H9 (cell line): ENCODE measurements at regions not wholly inside any gene's neighbourhood (a gene's known extent, or its start where the extent isn't known, plus 50 kb on each side); places are given as distances from the start of the nearest gene placed in this dataset.

Experiments used
- DNase-seq: peaks from one replicate; pipeline ENCODE4 v3.0.0-alpha.2; 2017
- H2AFZ ChIP-seq: one replicate; pipeline ENCODE4 v1.6.1; 2013; ENCODE audit warnings: mild to moderate bottlenecking, low read length, control low read depth, moderate library complexity
- H2AK5ac ChIP-seq: 2 replicates; pipeline ENCODE4 v1.6.1; 2013; ENCODE audit warnings: low read length, control low read depth, mixed read lengths; ENCODE audit not compliant: insufficient read length
- H2BK120ac ChIP-seq: one replicate; pipeline ENCODE4 v1.6.1; 2013; ENCODE audit warnings: low read depth, mild to moderate bottlenecking, low read length, control low read depth, inconsistent platforms; ENCODE audit not compliant: poor library complexity, severe bottlenecking
- H2BK12ac ChIP-seq: 2 replicates; pipeline ENCODE4 v1.6.1; 2013; ENCODE audit warnings: low read length, control low read depth, mixed read lengths, low read depth; ENCODE audit not compliant: insufficient read length
- H2BK15ac ChIP-seq: 2 replicates; pipeline ENCODE4 v1.6.1; 2013; ENCODE audit warnings: low read depth, low read length, control low read depth
- H2BK20ac ChIP-seq: one replicate; pipeline ENCODE4 v1.6.1; 2013; ENCODE audit warnings: low read depth, mild to moderate bottlenecking, low read length, control low read depth, inconsistent platforms; ENCODE audit not compliant: poor library complexity, severe bottlenecking
- H2BK5ac ChIP-seq: 2 replicates; pipeline ENCODE4 v1.6.1; 2013; ENCODE audit warnings: low read length, control low read depth, mixed read lengths; ENCODE audit not compliant: insufficient read length
- H3K14ac ChIP-seq: 2 replicates; pipeline ENCODE4 v1.6.1; 2013; ENCODE audit warnings: low read length, control low read depth; ENCODE audit not compliant: insufficient read depth
- H3K18ac ChIP-seq: 2 replicates; pipeline ENCODE4 v1.6.1; 2013; ENCODE audit warnings: low read depth, mild to moderate bottlenecking, mixed read lengths, low read length, control low read depth; ENCODE audit not compliant: insufficient read length
- H3K23ac ChIP-seq: 2 replicates; pipeline ENCODE4 v1.6.1; 2013; ENCODE audit warnings: low read length, control low read depth, mixed read lengths, low read depth; ENCODE audit not compliant: insufficient read length
- H3K23me2 ChIP-seq: 2 replicates; pipeline ENCODE4 v1.6.1; 2013; ENCODE audit warnings: low read depth, mild to moderate bottlenecking, mixed read lengths, low read length, control low read depth; ENCODE audit not compliant: insufficient read length, poor library complexity, severe bottlenecking
- H3K27ac ChIP-seq: 2 replicates; pipeline ENCODE4 v1.5.1; 2013; ENCODE audit warnings: low read length, control low read depth, mixed read lengths, low read depth; ENCODE audit not compliant: insufficient read length
- H3K27me3 ChIP-seq: 2 replicates; pipeline ENCODE4 v1.6.1; 2013; ENCODE audit warnings: low read length, control low read depth, inconsistent platforms; ENCODE audit not compliant: insufficient read depth
- H3K4ac ChIP-seq: 2 replicates; pipeline ENCODE4 v1.6.1; 2013; ENCODE audit warnings: low read depth, mild to moderate bottlenecking, control low read depth, inconsistent platforms, low read length, moderate library complexity
- H3K4me1 ChIP-seq: 2 replicates; pipeline ENCODE4 v1.6.1; 2013; ENCODE audit warnings: low read length, control low read depth, inconsistent platforms; ENCODE audit not compliant: insufficient read depth
- H3K4me2 ChIP-seq: 2 replicates; pipeline ENCODE4 v1.6.1; 2013; ENCODE audit warnings: low read length, control low read depth, mixed read lengths; ENCODE audit not compliant: insufficient read length, insufficient read depth
- H3K56ac ChIP-seq: 2 replicates; pipeline ENCODE4 v1.6.1; 2013; ENCODE audit warnings: low read depth, mild to moderate bottlenecking, mixed read lengths, low read length, control low read depth; ENCODE audit not compliant: insufficient read length
- H3K79me1 ChIP-seq: 2 replicates; pipeline ENCODE4 v1.6.1; 2013; ENCODE audit warnings: low read depth, mild to moderate bottlenecking, moderate library complexity, low read length, control low read depth, inconsistent platforms; ENCODE audit not compliant: insufficient read depth, poor library complexity, severe bottlenecking
- H3K79me2 ChIP-seq: 2 replicates; pipeline ENCODE4 v1.6.1; 2013; ENCODE audit warnings: low read length, control low read depth, inconsistent platforms; ENCODE audit not compliant: insufficient read depth
- H3K9ac ChIP-seq: 2 replicates; pipeline ENCODE4 v1.6.1; 2013; ENCODE audit warnings: low read length, control low read depth, mixed read lengths; ENCODE audit not compliant: insufficient read length; ENCODE audit errors: extremely low read depth
- H3K9me3 ChIP-seq: one replicate; pipeline ENCODE4 v1.6.1; 2013; ENCODE audit warnings: low read depth, low read length, inconsistent platforms; ENCODE audit not compliant: control insufficient read depth
- H3T11ph ChIP-seq: one replicate; pipeline ENCODE4 v1.6.1; 2013; ENCODE audit warnings: mild to moderate bottlenecking, low read length, control low read depth, inconsistent platforms
- H4K20me1 ChIP-seq: one replicate; pipeline ENCODE4 v1.6.1; 2013; ENCODE audit not compliant: control insufficient read depth, insufficient read length, insufficient read depth
- H4K5ac ChIP-seq: 2 replicates; pipeline ENCODE4 v1.6.1; 2013; ENCODE audit warnings: low read depth, mild to moderate bottlenecking, mixed read lengths, low read length, control low read depth; ENCODE audit not compliant: insufficient read length
- H4K8ac ChIP-seq: replicated peaks from 2 replicates; pipeline ENCODE4 v1.6.1; 2013; ENCODE audit warnings: low read length, control low read depth, mixed read lengths, low read depth; ENCODE audit not compliant: insufficient read length
- H4K91ac ChIP-seq: 2 replicates; pipeline ENCODE4 v1.6.1; 2013; ENCODE audit warnings: low read depth, mild to moderate bottlenecking, moderate library complexity, mixed read lengths, low read length, control low read depth; ENCODE audit not compliant: insufficient read length
- H3K27ac Mint-ChIP-seq, 3 experiments: 2 replicates in 2 of 3; 3 replicates in 1 of 3; pipeline ENCODE4 v1.8.0; 2020 to 2021; ENCODE audit warnings: mixed read lengths in 3 of 3, mild to moderate bottlenecking in 1 of 3, moderate library complexity in 1 of 3
- H3K27me3 Mint-ChIP-seq: 2 replicates; pipeline ENCODE4 v1.8.0; 2021; ENCODE audit warnings: low read depth, mild to moderate bottlenecking, moderate library complexity, mixed read lengths
- H3K36me3 Mint-ChIP-seq, 3 experiments: 2 replicates in 2 of 3; 3 replicates in 1 of 3; pipeline ENCODE4 v1.8.0; 2020 to 2021; ENCODE audit warnings: low read depth in 3 of 3, mixed read lengths in 3 of 3; ENCODE audit not compliant: insufficient read depth in 1 of 3
- H3K4me1 Mint-ChIP-seq, 2 experiments: 2 replicates each; pipeline ENCODE4 v1.8.0; 2020; ENCODE audit warnings: mixed read lengths in 2 of 2
- H3K4me3 Mint-ChIP-seq, 2 experiments: 2 replicates in 1 of 2; 3 replicates in 1 of 2; pipeline ENCODE4 v1.8.0; 2020 to 2021; ENCODE audit warnings: mild to moderate bottlenecking in 2 of 2, mixed read lengths in 2 of 2, moderate library complexity in 1 of 2
- H3K9me3 Mint-ChIP-seq, 2 experiments: 2 replicates in 1 of 2; 3 replicates in 1 of 2; pipeline ENCODE4 v1.8.0; 2020; ENCODE audit warnings: mild to moderate bottlenecking in 2 of 2, mixed read lengths in 2 of 2, moderate library complexity in 1 of 2
- CTCF ChIP-seq: fragments of 200-600 bp; sonication (generic); conservative IDR thresholded peaks from 3 replicates; pipeline ENCODE4 v1.8.0; 2021; ENCODE audit warnings: antibody characterized with exemption, mild to moderate bottlenecking

GRCh38 chr1:121483234-121483633 is 298.5 kb downstream of the SRGAP2C start:
- no peak overlapping the region for H3K14ac ChIP-seq
- H3K4me2 ChIP-seq, result no peak overlapping the region
- H2AK5ac ChIP-seq, result no peak overlapping the region
- H3K9me3 ChIP-seq, result no peaks in the 10 kb centered on the region
- H2BK20ac ChIP-seq, result no peak overlapping the region
- no peak overlapping the region for H3K4ac ChIP-seq
- H4K20me1 ChIP-seq, result no peaks in the 10 kb centered on the region
- H2BK120ac ChIP-seq, result no peak overlapping the region
- no peaks in the 10 kb centered on the region for H3K79me2 ChIP-seq
- no peak for TF ChIP-seq CTCF
- no peak overlapping the region for H3K27ac Mint-ChIP-seq
- H2BK15ac ChIP-seq, result no peak overlapping the region
- no peaks in the 10 kb centered on the region for H3K79me1 ChIP-seq
- H2BK5ac ChIP-seq, result no peak overlapping the region
- peaks cover 4 to 6% (median 4%) of the 10 kb centered on the region in 3 experiments; a peak in 6 of 7 replicates for H3K36me3 Mint-ChIP-seq
- no peaks in the 10 kb centered on the region for H3K23me2 ChIP-seq
- H4K5ac ChIP-seq, result no peak overlapping the region
- H3K27me3 Mint-ChIP-seq, result no peaks in the 10 kb centered on the region
- no peak overlapping the region for H3T11ph ChIP-seq
- no peak for DNase-seq
- H3K9ac ChIP-seq, result no peak overlapping the region
- no peak overlapping the region for H2BK12ac ChIP-seq
- no peak overlapping the region for H3K27ac ChIP-seq
- no peak overlapping the region for H4K8ac ChIP-seq
- H4K91ac ChIP-seq, result no peak overlapping the region
- H3K23ac ChIP-seq, result no peak overlapping the region
- no peaks in the 10 kb centered on the region for H3K4me1 ChIP-seq
- H3K27me3 ChIP-seq, result no peaks in the 10 kb centered on the region
- H2AFZ ChIP-seq, result no peak overlapping the region
- no peak overlapping the region for H3K18ac ChIP-seq
- H3K4me3 Mint-ChIP-seq, result no peak overlapping the region
- H3K9me3 Mint-ChIP-seq, result peaks cover 5 to 22% of the 10 kb centered on the region in 2 experiments; a peak in 4 of 5 replicates
- no peak overlapping the region for H3K56ac ChIP-seq
- peaks cover 2 to 5% of the 10 kb centered on the region in 2 experiments; a peak in 1 of 4 replicates for H3K4me1 Mint-ChIP-seq
